ENCODE measurements at regions not wholly inside any gene's neighbourhood (a gene's known extent, or its start where the extent isn't known, plus 50 kb on each side); places are given as distances from the start of the nearest gene placed in this dataset.

DNA sequence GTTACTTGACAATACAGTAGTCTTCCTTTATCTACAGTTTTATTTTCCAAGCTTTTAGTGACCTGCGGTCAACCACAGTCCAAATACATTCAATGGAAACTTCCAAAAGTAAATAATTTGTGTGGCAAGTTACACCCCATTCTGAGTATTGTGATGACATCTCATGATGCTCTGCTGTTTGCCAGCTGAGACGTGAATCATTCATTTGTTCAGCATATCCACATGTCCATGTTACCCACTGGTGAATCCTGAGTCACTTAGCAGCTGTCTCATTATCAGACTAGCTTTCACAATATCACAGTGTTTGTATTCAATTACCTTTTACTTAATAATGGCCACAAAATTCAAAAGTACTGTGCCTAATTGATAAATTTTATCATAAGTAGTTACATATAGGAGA is 179.8 kb downstream of the PRR20E start:
- H3K36me3 ChIP-seq (ENCODE audit: control insufficient read depth, insufficient read depth, low read length), result no peaks in the 10 kb centered on the region
- no peaks in the 10 kb centered on the region for H3K27me3 ChIP-seq (ENCODE audit: control insufficient read depth, insufficient read depth, low read length)
- TF ChIP-seq, protein P1, sequence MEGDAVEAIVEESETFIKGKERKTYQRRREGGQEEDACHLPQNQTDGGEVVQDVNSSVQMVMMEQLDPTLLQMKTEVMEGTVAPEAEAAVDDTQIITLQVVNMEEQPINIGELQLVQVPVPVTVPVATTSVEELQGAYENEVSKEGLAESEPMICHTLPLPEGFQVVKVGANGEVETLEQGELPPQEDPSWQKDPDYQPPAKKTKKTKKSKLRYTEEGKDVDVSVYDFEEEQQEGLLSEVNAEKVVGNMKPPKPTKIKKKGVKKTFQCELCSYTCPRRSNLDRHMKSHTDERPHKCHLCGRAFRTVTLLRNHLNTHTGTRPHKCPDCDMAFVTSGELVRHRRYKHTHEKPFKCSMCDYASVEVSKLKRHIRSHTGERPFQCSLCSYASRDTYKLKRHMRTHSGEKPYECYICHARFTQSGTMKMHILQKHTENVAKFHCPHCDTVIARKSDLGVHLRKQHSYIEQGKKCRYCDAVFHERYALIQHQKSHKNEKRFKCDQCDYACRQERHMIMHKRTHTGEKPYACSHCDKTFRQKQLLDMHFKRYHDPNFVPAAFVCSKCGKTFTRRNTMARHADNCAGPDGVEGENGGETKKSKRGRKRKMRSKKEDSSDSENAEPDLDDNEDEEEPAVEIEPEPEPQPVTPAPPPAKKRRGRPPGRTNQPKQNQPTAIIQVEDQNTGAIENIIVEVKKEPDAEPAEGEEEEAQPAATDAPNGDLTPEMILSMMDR (IDR thresholded peaks at IDR 0.05; ENCODE audit: insufficient read depth, low read length, poor library complexity, severe bottlenecking), result no peak
- DNase-seq (ENCODE audit: low read depth), result no peak
- no peak overlapping the region for H3K4me3 ChIP-seq (ENCODE audit: low read depth, low read length)

DNA sequence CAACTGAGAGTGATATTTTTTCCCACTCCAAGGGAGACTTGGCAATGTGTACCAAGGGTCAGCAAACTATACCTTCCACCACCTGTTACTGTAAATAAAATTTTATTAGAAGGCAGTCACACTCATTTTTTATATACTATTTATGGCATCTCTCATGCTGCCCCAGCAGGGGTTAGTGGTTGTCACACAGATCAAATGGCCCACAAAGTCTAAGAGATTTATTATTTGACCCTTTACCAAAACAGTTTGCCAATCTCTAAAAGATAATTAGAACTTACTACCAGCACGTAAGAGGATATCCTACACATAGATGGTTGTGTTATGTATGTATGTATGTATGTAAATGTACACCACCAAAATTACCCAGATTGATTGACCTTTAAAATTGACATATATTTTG is 185.1 kb downstream of the PRR20E start:
- TF ChIP-seq, protein P1 (IDR thresholded peaks at IDR 0.05; ENCODE audit: insufficient read depth, low read length, poor library complexity, severe bottlenecking), result no peak
- H3K27me3 ChIP-seq (ENCODE audit: control insufficient read depth, insufficient read depth, low read length), result no peaks in the 10 kb centered on the region
- H3K36me3 ChIP-seq (ENCODE audit: control insufficient read depth, insufficient read depth, low read length), result no peaks in the 10 kb centered on the region
- no peak for DNase-seq (ENCODE audit: low read depth)
- no peak overlapping the region for H3K4me3 ChIP-seq (ENCODE audit: low read depth, low read length)

DNA sequence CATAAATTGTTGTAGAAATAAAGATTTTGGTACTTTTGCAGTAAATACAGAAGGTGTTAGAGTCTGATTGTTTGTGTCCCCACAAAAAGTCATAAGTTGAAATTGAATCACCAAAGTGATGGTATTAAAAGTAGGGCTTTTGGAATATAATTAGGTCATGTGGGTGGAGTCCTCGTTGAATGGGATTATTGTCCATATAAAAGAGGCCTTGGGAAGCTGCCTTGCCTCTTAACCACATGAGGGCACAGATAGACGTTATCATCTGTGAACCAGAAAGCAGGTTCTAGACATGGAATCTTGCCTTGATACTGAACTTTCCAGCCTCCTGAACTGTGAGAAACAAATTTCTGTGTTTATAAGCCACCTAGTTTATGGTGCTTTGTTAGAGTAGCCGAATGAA is 186.8 kb downstream of the PRR20E start:
- no peak for DNase-seq (ENCODE audit: low read depth)
- Histone ChIP-seq H3K36me3 (ENCODE audit: control insufficient read depth, insufficient read depth, low read length) (no peaks in the 10 kb centered on the region), H3K27me3 (ENCODE audit: control insufficient read depth, insufficient read depth, low read length) (no peaks in the 10 kb centered on the region), H3K4me3 (ENCODE audit: low read depth, low read length) (no peak overlapping the region)
- TF ChIP-seq, protein P1 (IDR thresholded peaks at IDR 0.05; ENCODE audit: insufficient read depth, low read length, poor library complexity, severe bottlenecking), result no peak

DNA sequence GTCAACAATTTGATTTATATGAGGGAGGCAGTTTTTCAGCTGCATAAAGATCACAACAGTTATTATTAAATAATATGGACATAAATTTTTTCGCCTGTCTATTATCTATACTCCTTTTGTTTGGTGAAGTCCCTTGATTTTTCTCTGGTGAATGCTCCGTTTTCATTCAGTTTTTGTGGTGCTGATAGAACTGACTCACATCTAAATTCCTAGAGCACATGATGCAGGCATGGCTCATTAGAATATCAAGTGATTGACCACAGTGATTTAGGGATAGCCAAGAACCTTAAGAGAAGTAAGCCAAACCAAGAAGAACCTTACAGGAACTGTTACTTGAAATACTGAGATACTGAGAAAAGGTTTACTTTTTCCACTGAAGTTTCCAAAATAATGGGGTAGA is 208.9 kb downstream of the PRR20E start:
- DNase-seq (ENCODE audit: low read depth), result no peak
- no peak overlapping the region for H3K4me3 ChIP-seq (ENCODE audit: low read depth, low read length)
- TF ChIP-seq, protein P1 (IDR thresholded peaks at IDR 0.05; ENCODE audit: insufficient read depth, low read length, poor library complexity, severe bottlenecking), result no peak
- H3K27me3 ChIP-seq (ENCODE audit: control insufficient read depth, insufficient read depth, low read length), result no peaks in the 10 kb centered on the region
- H3K36me3 ChIP-seq (ENCODE audit: control insufficient read depth, insufficient read depth, low read length), result no peaks in the 10 kb centered on the region

DNA sequence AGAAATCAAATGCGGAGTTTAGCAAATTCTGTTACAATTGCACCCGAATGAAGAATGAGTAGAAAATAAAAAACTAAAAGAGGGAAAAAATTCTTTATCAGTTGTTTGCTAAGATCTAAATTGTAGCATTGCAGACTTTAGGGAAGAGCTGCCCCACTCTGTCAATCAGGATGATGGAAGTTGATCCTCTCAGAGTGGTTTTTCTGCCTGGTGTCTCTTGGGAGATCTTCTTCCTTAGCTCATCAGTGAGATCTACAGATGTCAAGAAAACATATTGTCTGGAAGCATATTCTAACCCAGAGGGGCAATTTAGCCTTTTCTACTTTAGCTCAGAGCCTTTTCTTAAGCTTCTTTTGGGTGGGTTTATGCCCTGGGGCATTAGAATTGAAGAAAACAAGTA is 223.2 kb upstream of the PCDH17 start:
- TF ChIP-seq, protein P1 (IDR thresholded peaks at IDR 0.05; ENCODE audit: insufficient read depth, low read length, poor library complexity, severe bottlenecking), result no peak
- DNase-seq (ENCODE audit: low read depth), result no peak
- Histone ChIP-seq H3K27me3 (ENCODE audit: control insufficient read depth, insufficient read depth, low read length) (no peaks in the 10 kb centered on the region), H3K4me3 (ENCODE audit: low read depth, low read length) (no peak overlapping the region), H3K36me3 (ENCODE audit: control insufficient read depth, insufficient read depth, low read length) (no peaks in the 10 kb centered on the region)

DNA sequence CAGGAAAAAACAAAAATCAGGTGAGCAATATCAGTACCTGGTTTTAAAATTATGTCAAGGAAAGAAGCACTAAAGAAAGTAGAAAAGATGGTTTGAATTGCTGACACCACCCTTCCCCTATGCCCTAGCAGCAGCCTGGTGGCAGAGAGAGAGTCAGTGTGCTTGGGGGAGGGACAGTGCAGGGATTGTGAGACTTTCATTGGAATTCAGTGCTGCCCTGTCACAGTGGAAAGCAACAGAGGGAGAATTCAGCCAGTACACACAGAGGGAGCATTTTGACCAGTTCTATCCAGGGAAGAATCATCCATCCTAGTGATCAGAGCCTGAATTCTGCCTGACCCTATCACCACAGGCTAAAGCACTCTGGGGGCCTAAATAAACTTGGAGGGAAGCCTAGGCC is 222.4 kb upstream of the PCDH17 start:
- Histone ChIP-seq H3K4me3 (ENCODE audit: low read depth, low read length) (no peak overlapping the region), H3K27me3 (ENCODE audit: control insufficient read depth, insufficient read depth, low read length) (no peaks in the 10 kb centered on the region), H3K36me3 (ENCODE audit: control insufficient read depth, insufficient read depth, low read length) (no peaks in the 10 kb centered on the region)
- TF ChIP-seq, protein P1 (IDR thresholded peaks at IDR 0.05; ENCODE audit: insufficient read depth, low read length, poor library complexity, severe bottlenecking), result no peak
- DNase-seq (ENCODE audit: low read depth), result no peak
